SK-N-SH treated with all-trans-retinoic acid at 6 μM for 48 hours (cell line): ENCODE measurements at regions not wholly inside any gene's neighbourhood (a gene's known extent, or its start where the extent isn't known, plus 50 kb on each side); places are given as distances from the start of the nearest gene placed in this dataset.

Experiments used
- BACH2 ChIP-seq: fragments of 250-450 bp; sonication (Bioruptor Pico); IDR thresholded peaks from 2 replicates; pipeline ENCODE4 v1.9.0; 2021; ENCODE audit warnings: mild to moderate bottlenecking, borderline replicate concordance
- ESRRG ChIP-seq: fragments of 250-450 bp; sonication (Bioruptor Pico); IDR thresholded peaks from 2 replicates; pipeline ENCODE4 v1.6.1; 2021; ENCODE audit warnings: mild to moderate bottlenecking
- OSR1 ChIP-seq: fragments of 250-450 bp; sonication (Bioruptor Pico); IDR thresholded peaks from 2 replicates; pipeline ENCODE4 v1.8.0; 2022; ENCODE audit warnings: moderate library complexity, mild to moderate bottlenecking, inconsistent platforms
- RARB ChIP-seq: fragments of 250-450 bp; sonication (Bioruptor Pico); IDR thresholded peaks from 2 replicates; pipeline ENCODE4 v1.8.0; 2021; ENCODE audit warnings: mild to moderate bottlenecking, moderate library complexity
- TCF4 ChIP-seq: fragments of 250-450 bp; sonication (Bioruptor Pico); IDR thresholded peaks from 2 replicates; pipeline ENCODE4 v1.8.0; 2021; ENCODE audit warnings: mild to moderate bottlenecking, moderate library complexity, borderline replicate concordance
- TOX ChIP-seq: fragments of 250-450 bp; sonication (Bioruptor Pico); IDR thresholded peaks from 2 replicates; pipeline ENCODE4 v1.8.0; 2021; ENCODE audit warnings: mild to moderate bottlenecking, moderate library complexity, borderline replicate concordance
- ZC3H10 ChIP-seq: fragments of 250-450 bp; sonication (Bioruptor Pico); IDR thresholded peaks from 2 replicates; pipeline ENCODE4 v1.5.1; 2021; ENCODE audit warnings: mild to moderate bottlenecking, moderate library complexity
- ZFP3 ChIP-seq: fragments of 250-450 bp; sonication (Bioruptor Pico); IDR thresholded peaks from 2 replicates; pipeline ENCODE4 v1.5.0; 2020; ENCODE audit warnings: mild to moderate bottlenecking, moderate library complexity
- ZFP30 ChIP-seq: fragments of 450-650 bp; formaldehyde crosslinking; IDR thresholded peaks from 2 replicates; pipeline ENCODE4 v1.5.0; 2022; ENCODE audit warnings: mild to moderate bottlenecking, moderate library complexity
- ZNF565 ChIP-seq: fragments of 450-650 bp; formaldehyde crosslinking; conservative IDR thresholded peaks from 2 replicates; pipeline ENCODE4 v1.5.0; 2020; ENCODE audit warnings: low read depth, mild to moderate bottlenecking, moderate library complexity
- ZNF8 ChIP-seq: fragments of 450-650 bp; formaldehyde crosslinking; IDR thresholded peaks from 2 replicates; pipeline ENCODE4 v1.5.0; 2020; ENCODE audit warnings: mild to moderate bottlenecking, moderate library complexity
- TF ChIP-seq, protein P1 (sequence below): fragments of 250-450 bp; sonication (Bioruptor Pico); IDR thresholded peaks from 2 replicates; pipeline ENCODE4 v1.8.0; 2021; ENCODE audit warnings: low read depth, mild to moderate bottlenecking, moderate library complexity, borderline replicate concordance
- TF ChIP-seq, protein P2 (sequence below): fragments of 250-450 bp; sonication (Bioruptor Pico); IDR thresholded peaks from 2 replicates; pipeline ENCODE4 v1.8.0; 2020; ENCODE audit warnings: mild to moderate bottlenecking, moderate library complexity, borderline replicate concordance

DNA sequence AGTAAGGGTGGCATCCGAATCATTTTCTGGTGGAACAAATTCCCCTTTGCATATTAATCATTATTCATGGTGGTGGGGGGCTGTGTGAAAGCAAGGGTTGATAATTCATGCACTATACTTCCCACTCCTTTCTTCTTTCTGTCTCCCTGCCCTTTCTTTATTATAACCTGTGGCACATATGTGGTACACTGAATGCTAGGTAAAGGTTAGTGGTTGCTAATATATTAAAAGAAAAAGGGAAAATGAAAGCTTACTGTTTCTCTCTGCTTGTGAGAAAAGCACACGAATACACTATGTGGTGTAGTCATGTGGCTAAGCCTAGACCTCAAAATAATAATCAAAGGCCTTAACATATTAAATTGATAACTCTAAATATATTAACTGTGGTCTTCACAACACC is 178.4 kb upstream of the RPS6KA3 start:
- TF ChIP-seq ZNF565 (CRISPR knock-in tag) (no peak), ZFP3 (CRISPR knock-in tag) (no peak), TCF4 (no peak), RARB (CRISPR knock-in tag) (no peak), ZC3H10 (no peak), TOX (CRISPR knock-in tag) (no peak), BACH2 (CRISPR knock-in tag) (no peak), ZNF8 (CRISPR knock-in tag) (no peak), ZFP30 (CRISPR knock-in tag) (no peak), OSR1 (CRISPR knock-in tag) (no peak), ESRRG (CRISPR knock-in tag) (no peak)
- TF ChIP-seq, protein P1, sequence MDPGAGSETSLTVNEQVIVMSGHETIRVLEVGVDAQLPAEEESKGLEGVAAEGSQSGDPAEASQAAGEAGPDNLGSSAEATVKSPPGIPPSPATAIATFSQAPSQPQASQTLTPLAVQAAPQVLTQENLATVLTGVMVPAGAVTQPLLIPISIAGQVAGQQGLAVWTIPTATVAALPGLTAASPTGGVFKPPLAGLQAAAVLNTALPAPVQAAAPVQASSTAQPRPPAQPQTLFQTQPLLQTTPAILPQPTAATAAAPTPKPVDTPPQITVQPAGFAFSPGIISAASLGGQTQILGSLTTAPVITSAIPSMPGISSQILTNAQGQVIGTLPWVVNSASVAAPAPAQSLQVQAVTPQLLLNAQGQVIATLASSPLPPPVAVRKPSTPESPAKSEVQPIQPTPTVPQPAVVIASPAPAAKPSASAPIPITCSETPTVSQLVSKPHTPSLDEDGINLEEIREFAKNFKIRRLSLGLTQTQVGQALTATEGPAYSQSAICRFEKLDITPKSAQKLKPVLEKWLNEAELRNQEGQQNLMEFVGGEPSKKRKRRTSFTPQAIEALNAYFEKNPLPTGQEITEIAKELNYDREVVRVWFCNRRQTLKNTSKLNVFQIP (CRISPR knock-in tag) = no peak
- TF ChIP-seq, protein P2, sequence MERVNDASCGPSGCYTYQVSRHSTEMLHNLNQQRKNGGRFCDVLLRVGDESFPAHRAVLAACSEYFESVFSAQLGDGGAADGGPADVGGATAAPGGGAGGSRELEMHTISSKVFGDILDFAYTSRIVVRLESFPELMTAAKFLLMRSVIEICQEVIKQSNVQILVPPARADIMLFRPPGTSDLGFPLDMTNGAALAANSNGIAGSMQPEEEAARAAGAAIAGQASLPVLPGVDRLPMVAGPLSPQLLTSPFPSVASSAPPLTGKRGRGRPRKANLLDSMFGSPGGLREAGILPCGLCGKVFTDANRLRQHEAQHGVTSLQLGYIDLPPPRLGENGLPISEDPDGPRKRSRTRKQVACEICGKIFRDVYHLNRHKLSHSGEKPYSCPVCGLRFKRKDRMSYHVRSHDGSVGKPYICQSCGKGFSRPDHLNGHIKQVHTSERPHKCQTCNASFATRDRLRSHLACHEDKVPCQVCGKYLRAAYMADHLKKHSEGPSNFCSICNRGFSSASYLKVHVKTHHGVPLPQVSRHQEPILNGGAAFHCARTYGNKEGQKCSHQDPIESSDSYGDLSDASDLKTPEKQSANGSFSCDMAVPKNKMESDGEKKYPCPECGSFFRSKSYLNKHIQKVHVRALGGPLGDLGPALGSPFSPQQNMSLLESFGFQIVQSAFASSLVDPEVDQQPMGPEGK (CRISPR knock-in tag) = no peak
